Sigmoid colon (tissue), 4 donors: ENCODE measurements at regions not wholly inside any gene's neighbourhood (a gene's known extent, or its start where the extent isn't known, plus 50 kb on each side); places are given as distances from the start of the nearest gene placed in this dataset.

Experiments
- CTCF ChIP-seq, 4 experiments: fragments of 450-650 bp in 3 of 4; fragments of 200-600 bp in 1 of 4; IDR thresholded peaks; one replicate each; pipeline ENCODE4 v1.5.1; 2016 to 2019; ENCODE audit warnings: antibody characterized with exemption in 4 of 4, mild to moderate bottlenecking in 3 of 4, moderate library complexity in 2 of 4
- POLR2A ChIP-seq, 2 donors: fragments of 450-650 bp; IDR thresholded peaks; one replicate each; pipeline ENCODE4 v1.6.1; 2016; ENCODE audit warnings: antibody characterized with exemption in 2 of 2, mild to moderate bottlenecking in 2 of 2, moderate library complexity in 2 of 2
- POLR2AphosphoS5 ChIP-seq, 4 donors: sonication (generic); formaldehyde crosslinking; IDR thresholded peaks; one replicate each; pipeline ENCODE4 v1.6.1; 2017; ENCODE audit warnings: antibody characterized with exemption in 4 of 4

GRCh38 chr2:105522645-105523044 lies 123.8 kb upstream of the FHL2 start:
- TF ChIP-seq CTCF (IDR thresholded peaks at IDR 0.05) (no peak), POLR2A (IDR thresholded peaks at IDR 0.05) (no peak), POLR2AphosphoS5 (IDR thresholded peaks at IDR 0.05) (no peak)
